Lower leg skin (tissue), 4 donors: ENCODE measurements at regions not wholly inside any gene's neighbourhood (a gene's known extent, or its start where the extent isn't known, plus 50 kb on each side); places are given as distances from the start of the nearest gene placed in this dataset.

Source experiments
- DNase-seq, 2 donors: peaks; one replicate each; pipeline ENCODE4 v3.0.0-alpha.2; 2019; ENCODE audit warnings: low spot score in 2 of 2
- H3K4me3 ChIP-seq: fragments of 200-600 bp; sonication (generic); 2 replicates; pipeline ENCODE4 v1.5.1; 2017; ENCODE audit warnings: mild to moderate bottlenecking, low read depth; ENCODE audit not compliant: poor library complexity, severe bottlenecking
- CTCF ChIP-seq, 3 donors: fragments of 450-650 bp; IDR thresholded peaks; one replicate each; pipeline ENCODE4 v1.5.1; 2016; ENCODE audit warnings: antibody characterized with exemption in 3 of 3, mild to moderate bottlenecking in 3 of 3, moderate library complexity in 2 of 3
- POLR2A ChIP-seq, 2 donors: fragments of 450-650 bp; IDR thresholded peaks; one replicate each; pipeline ENCODE4 v1.6.1; 2016 to 2017; ENCODE audit warnings: antibody characterized with exemption in 2 of 2, mild to moderate bottlenecking in 1 of 2, moderate library complexity in 1 of 2
- WGBS, 2 donors: methylation state at CpG; one replicate each; pipeline ENCODE4 v1.1.5; 2018; 5-methylcytosine and 5-hydroxymethylcytosine counted together
- intact Hi-C: fragments of 100-400 bp; cut with DNase I; formaldehyde crosslinking; loops from one replicate; pipeline ENCODE4 v1.15.0; 2023; ENCODE audit warnings: low total_unique reads

DNA sequence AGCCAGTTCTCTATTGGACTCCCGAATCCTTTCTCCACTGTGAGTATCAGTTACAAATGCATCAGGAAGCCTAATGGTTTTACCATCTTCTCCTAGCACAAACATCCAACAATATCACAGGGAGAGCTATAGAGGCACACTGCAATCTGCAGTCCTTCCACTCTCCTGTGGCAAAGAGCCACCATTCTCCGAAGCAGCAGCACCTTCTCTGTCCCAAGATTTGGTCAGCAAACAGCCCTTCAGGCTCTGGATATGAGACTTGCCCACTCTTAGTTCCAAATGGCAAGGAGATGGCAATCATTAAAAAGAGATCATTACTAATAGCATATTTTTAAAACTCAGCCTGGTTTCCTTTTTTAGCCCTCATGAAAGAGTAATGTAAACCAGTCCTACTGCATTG, 223.4 kb downstream of the HS3ST3A1 start:
- 44 to 45% methylated on average over 2 of the region's 2 CpGs for WGBS, 2 donors
- TF ChIP-seq POLR2A (IDR thresholded peaks at IDR 0.05) (no peak), CTCF (IDR thresholded peaks at IDR 0.05) (no peak)
- no peak overlapping the region for H3K4me3 ChIP-seq
- no peak for DNase-seq
- intact Hi-C loops = no loop called here

- 59 to 60% methylated on average over 9 of the region's 9 CpGs for WGBS, 2 donors
- no peak for DNase-seq
- TF ChIP-seq POLR2A (IDR thresholded peaks at IDR 0.05) (no peak), CTCF (IDR thresholded peaks at IDR 0.05) (no peak)
- intact Hi-C loops = no loop called here
- no peak overlapping the region for H3K4me3 ChIP-seq
Observed at GRCh38 chr17:13374203-13375143, 227.3 kb downstream of the HS3ST3A1 start.

GRCh38 chr17:13372432-13372831, 229.3 kb downstream of the HS3ST3A1 start:
- 59 to 60% methylated on average over 4 of the region's 4 CpGs for WGBS, 2 donors
- TF ChIP-seq CTCF (IDR thresholded peaks at IDR 0.05) (no peak), POLR2A (IDR thresholded peaks at IDR 0.05) (no peak)
- H3K4me3 ChIP-seq = no peak overlapping the region
- DNase-seq = no peak
- intact Hi-C loops = no loop called here

- WGBS, 2 donors = 59 to 63% methylated on average over 2 of the region's 2 CpGs
- H3K4me3 ChIP-seq = no peak overlapping the region
- DNase-seq = no peak
- intact Hi-C loops = no loop called here
- TF ChIP-seq CTCF (IDR thresholded peaks at IDR 0.05) (no peak), POLR2A (IDR thresholded peaks at IDR 0.05) (no peak)
Observed at GRCh38 chr17:13367154-13367553, 234.6 kb downstream of the HS3ST3A1 start.

GRCh38 chr17:13365331-13365730, 236.4 kb downstream of the HS3ST3A1 start:
- WGBS, 2 donors = 81 to 86% methylated on average over 4 of the region's 4 CpGs
- TF ChIP-seq CTCF (IDR thresholded peaks at IDR 0.05) (no peak), POLR2A (IDR thresholded peaks at IDR 0.05) (no peak)
- no peak for DNase-seq
- intact Hi-C loops = no loop called here
- H3K4me3 ChIP-seq = no peak overlapping the region
